Effector memory CD8-positive, alpha-beta T cell (primary cell): ENCODE measurements at regions not wholly inside any gene's neighbourhood (a gene's known extent, or its start where the extent isn't known, plus 50 kb on each side); places are given as distances from the start of the nearest gene placed in this dataset.
A peak's percentile ranks its signal among the peaks of the same experiment; 100 is the strongest.

Source experiments
- ATAC-seq: fragments of 150-1000 bp; cut with Tn5 transposase; replicated peaks from 2 replicates; pipeline ENCODE4 v1.10.0; 2021; ENCODE audit warnings: mild to moderate bottlenecking, moderate library complexity
- DNase-seq, 3 experiments: peaks; one replicate each; pipeline ENCODE4 v3.0.0; 2021
- H3K27ac Mint-ChIP-seq, 2 donors: one replicate each; pipeline ENCODE4 v1.8.0; 2022; ENCODE audit warnings: mild to moderate bottlenecking in 2 of 2, mixed read lengths in 2 of 2, moderate library complexity in 2 of 2
- H3K27me3 Mint-ChIP-seq, 2 donors: one replicate each; pipeline ENCODE4 v1.8.0; 2022; ENCODE audit warnings: mixed read lengths in 2 of 2
- H3K36me3 Mint-ChIP-seq: one replicate; pipeline ENCODE4 v1.8.0; 2022; ENCODE audit warnings: mild to moderate bottlenecking, moderate library complexity, mixed read lengths; ENCODE audit not compliant: insufficient read depth
- H3K4me1 Mint-ChIP-seq, 2 donors: one replicate each; pipeline ENCODE4 v1.8.0; 2022; ENCODE audit warnings: low read depth in 2 of 2, mixed read lengths in 2 of 2
- H3K4me3 Mint-ChIP-seq, 2 donors: one replicate each; pipeline ENCODE4 v1.8.0; 2022; ENCODE audit warnings: mild to moderate bottlenecking in 2 of 2, mixed read lengths in 2 of 2, moderate library complexity in 2 of 2
- H3K9me3 Mint-ChIP-seq, 2 donors: one replicate each; pipeline ENCODE4 v1.8.0; 2022; ENCODE audit warnings: mixed read lengths in 2 of 2

DNA sequence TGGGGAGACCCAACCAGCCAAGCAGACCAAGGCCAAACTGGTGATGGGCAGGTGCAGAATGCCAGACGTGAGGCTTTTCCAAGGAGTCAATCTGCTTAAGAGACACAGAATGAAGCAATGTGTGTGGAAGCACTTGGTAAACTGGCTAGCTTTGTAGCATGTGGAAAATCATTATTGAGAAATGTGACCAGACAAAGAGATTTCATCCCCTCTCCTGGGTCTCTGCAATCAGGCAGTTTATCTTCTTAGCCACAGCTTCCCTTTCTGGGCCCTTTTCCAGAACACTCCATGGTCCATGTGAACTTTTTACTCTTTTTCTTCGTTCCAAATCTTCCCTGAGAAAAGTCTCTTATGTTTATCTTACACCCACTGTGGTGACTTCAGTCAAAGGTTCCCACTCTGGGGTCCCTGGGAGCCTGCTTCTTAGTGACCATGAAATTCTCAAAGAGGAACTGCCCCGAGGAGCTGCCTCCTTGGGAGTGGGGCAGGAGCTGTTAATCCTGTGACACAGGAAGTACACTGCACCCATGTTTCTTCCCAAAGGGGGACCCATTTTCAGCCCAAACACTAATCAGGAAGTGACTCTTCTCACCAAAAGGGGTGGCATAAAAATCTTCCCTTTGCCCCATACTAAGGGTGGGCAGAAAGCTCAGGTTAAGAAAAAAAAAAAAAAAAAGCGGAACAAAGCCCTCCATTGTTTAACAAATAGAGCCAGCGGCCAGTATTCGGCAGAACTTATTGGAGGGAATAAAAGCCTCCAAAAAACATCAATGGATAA lies 346.2 kb upstream of the ASIC2 start:
- H3K27me3 Mint-ChIP-seq, result peaks cover 4 to 10% of the 10 kb centered on the region in 2 donors
- DNase-seq, result no peak
- H3K27ac Mint-ChIP-seq, result no peak overlapping the region
- peaks cover 8% of the 10 kb centered on the region in 2 donors for H3K4me1 Mint-ChIP-seq
- H3K4me3 Mint-ChIP-seq, result no peak overlapping the region
- no peaks in the 10 kb centered on the region for H3K36me3 Mint-ChIP-seq
- H3K9me3 Mint-ChIP-seq, result peaks cover 5 to 20% of the 10 kb centered on the region in 2 donors
- ATAC-seq, result no peak

DNA sequence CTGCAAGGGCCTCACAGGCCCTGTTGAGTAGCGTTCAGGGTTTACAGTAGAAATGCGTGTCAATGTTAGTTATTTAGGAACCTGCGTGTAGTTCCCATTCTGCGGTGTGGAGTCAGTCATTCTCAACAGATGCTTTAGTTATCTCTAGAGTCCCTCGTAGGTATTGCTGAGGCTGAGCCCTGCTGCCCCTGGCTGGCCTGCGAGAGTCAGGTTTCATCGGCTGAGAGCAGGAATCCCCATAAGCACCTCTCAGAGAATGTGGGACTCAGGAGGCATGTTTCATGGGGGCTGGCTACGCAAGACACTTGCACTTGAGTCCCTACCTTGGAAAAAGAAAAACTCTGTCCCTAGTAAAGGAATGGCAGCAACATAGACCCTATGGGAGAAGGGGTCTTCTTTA lies 347.5 kb upstream of the ASIC2 start:
- ATAC-seq (no peak), DNase-seq (no peak)
- peaks cover 2 to 20% of the 10 kb centered on the region in 2 donors for H3K9me3 Mint-ChIP-seq
- no peak overlapping the region for H3K4me3 Mint-ChIP-seq
- H3K27ac Mint-ChIP-seq, result no peak overlapping the region
- H3K36me3 Mint-ChIP-seq, result no peaks in the 10 kb centered on the region
- peaks cover 12 to 20% of the 10 kb centered on the region in 2 donors for H3K27me3 Mint-ChIP-seq
- H3K4me1 Mint-ChIP-seq, result peaks cover 8% of the 10 kb centered on the region in 2 donors

DNA sequence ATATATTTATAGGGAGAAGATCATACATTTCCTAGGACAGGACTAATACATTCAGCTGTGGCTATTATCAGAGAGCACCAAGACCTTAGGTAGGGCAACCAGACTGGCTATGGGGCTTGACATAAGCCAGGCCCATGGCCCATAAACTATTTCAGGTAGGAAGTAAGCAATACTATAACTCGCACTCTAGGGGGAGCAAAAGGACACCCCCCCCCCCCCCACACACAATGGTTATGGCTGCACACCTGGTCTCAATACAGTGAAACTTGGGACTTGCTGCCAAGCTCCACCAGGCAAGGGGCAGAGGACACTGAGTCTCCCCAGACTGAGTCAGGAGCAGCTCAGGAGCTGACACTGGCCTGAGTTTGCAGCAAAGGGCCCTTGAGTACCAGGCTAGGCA lies 348.9 kb upstream of the ASIC2 start:
- Mint-ChIP-seq H3K9me3 (peaks cover 2 to 19% of the 10 kb centered on the region in 2 donors), H3K36me3 (no peaks in the 10 kb centered on the region), H3K27ac (no peak overlapping the region), H3K4me1 (peaks cover 7 to 8% of the 10 kb centered on the region in 2 donors), H3K4me3 (no peak overlapping the region), H3K27me3 (peaks cover 25 to 34% of the 10 kb centered on the region in 2 donors)
- ATAC-seq, result no peak
- DNase-seq, result no peak

DNA sequence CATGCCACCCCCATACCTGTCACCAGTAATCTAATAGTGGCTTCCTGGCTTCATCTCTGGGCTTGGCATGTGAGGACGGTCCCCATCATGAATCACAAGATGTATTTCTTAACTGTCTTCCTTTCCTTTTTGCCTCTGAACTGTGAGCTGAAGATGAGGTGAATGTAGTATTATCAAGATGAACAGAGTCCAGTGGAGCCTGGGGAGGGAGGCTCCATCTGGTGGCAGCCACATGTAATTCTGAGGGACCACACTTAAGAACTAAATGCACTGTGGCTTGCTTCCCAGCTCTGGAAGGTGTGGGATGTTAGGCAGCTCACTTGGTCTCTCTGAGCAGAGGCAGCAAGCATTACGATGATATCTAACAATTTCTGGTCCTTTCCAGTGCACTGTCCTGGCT lies 354.9 kb upstream of the ASIC2 start:
- ATAC-seq (no peak), DNase-seq (no peak)
- Mint-ChIP-seq H3K27ac (no peak overlapping the region), H3K4me1 (no peaks in the 10 kb centered on the region), H3K4me3 (no peak overlapping the region), H3K9me3 (no peaks in the 10 kb centered on the region), H3K27me3 (peaks cover 31 to 55% of the 10 kb centered on the region in 2 donors), H3K36me3 (no peaks in the 10 kb centered on the region)

DNA sequence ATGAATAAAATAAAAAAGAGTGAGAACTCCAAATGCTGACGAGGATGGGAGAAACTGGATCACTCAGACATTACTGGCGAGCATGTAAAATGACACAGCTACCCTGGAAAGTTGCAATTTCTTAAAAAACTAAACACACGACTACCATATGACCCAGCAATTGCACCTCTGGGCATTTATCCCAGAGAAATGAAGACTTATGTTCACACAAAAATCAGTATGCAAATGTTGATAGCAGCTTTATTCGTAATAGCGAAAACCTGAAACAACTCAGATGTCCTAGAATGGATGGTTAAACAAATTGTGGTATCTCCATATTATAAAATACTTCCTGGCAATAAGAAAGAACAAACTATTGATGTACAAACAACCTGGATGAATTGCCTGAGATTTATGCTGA lies 357.2 kb upstream of the ASIC2 start:
- no peak overlapping the region for H3K27ac Mint-ChIP-seq

DNA sequence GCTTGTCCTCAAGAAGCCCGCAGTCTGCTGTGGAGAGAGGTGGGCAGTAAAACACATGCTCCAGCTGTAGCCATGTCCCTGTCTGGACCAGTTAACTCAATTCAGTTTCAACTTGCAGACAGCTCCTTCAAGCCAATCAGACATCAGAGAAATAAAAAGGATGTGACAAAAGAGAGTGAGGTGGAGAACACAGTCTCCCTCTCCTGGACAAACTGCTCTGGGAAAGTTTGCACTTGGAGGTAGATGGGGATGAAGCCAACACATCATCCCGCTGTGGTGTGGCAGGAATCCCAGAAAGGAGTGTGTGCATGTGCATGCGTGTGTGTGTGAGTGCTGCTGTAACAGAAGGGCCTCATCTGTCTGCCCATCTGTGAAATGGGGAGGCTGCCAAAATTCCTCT lies 358.6 kb upstream of the ASIC2 start:
- no peak for DNase-seq

More for the DNA sequence above, 357.2 kb upstream of the ASIC2 start:
- H3K4me3 Mint-ChIP-seq, result no peak overlapping the region
- no peaks in the 10 kb centered on the region for H3K4me1 Mint-ChIP-seq
- H3K27me3 Mint-ChIP-seq, result peaks cover 27 to 56% of the 10 kb centered on the region in 2 donors
- no peaks in the 10 kb centered on the region for H3K9me3 Mint-ChIP-seq
- ATAC-seq (no peak), DNase-seq (no peak)
- H3K36me3 Mint-ChIP-seq, result no peaks in the 10 kb centered on the region

DNA sequence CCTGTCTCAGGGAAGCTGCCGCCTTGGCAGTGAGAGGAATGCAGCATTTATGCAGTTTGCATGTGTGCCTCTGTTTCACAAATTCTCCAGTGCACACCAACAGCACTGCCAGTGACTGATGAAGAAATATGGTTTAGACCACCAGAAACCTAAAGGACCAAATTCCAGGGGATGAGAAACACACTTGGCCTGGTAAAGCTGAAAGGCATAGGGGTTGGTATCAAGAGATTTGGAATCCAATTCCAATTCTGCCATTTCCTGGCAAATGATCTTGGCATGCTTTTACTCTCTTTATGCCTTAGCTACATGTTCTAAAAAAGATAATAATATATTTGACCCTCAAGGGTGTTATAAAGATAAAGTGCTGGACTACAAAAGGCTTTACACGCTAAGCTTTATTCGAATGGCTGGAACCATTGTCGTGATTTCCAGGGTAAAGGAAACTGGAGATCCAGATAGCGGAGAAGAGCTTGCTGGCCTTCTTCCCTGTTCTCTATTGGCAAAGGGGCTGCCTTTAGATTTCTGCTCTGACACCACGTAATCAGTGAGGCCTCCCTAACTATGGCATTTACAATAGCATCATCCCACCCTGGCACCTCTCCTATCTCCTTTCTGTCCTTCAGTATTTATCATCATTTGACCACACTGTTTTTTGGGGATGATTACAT lies 359.8 kb upstream of the ASIC2 start:
- ATAC-seq (no peak), DNase-seq (no peak)
- H3K9me3 Mint-ChIP-seq, result no peaks in the 10 kb centered on the region
- H3K27ac Mint-ChIP-seq, result no peak overlapping the region
- H3K4me3 Mint-ChIP-seq, result no peak overlapping the region
- H3K36me3 Mint-ChIP-seq, result no peaks in the 10 kb centered on the region
- H3K4me1 Mint-ChIP-seq, result no peaks in the 10 kb centered on the region
- H3K27me3 Mint-ChIP-seq, result peaks cover 17 to 46% of the 10 kb centered on the region in 2 donors

More for the DNA sequence above, 358.6 kb upstream of the ASIC2 start:
- ATAC-seq, result no peak
- Mint-ChIP-seq H3K9me3 (no peaks in the 10 kb centered on the region), H3K36me3 (no peaks in the 10 kb centered on the region), H3K4me3 (no peak overlapping the region), H3K27me3 (peaks cover 21 to 49% of the 10 kb centered on the region in 2 donors), H3K27ac (no peak overlapping the region), H3K4me1 (no peaks in the 10 kb centered on the region)

DNA sequence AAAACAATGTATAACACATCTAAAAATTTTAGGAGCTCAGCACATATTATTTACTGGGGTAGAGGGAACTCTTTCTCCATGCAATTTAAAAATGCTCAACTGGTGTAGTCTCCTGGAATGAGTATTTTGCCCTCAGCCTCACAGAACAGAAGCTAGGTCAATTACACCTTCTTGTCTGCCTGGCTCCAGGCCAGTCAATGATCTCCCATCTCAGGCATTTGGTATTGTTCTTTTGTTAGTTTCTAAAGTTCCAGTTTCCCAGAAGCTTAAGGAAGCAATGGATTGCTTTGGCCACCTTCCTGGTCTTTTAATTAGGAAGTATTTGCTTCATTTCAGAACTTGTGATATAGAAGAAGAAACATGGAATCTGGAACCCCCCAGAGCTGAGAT lies 360.3 kb upstream of the ASIC2 start:
- no peaks in the 10 kb centered on the region for H3K9me3 Mint-ChIP-seq
- no peak overlapping the region for H3K4me3 Mint-ChIP-seq
- DNase-seq (no peak), ATAC-seq (no peak)
- H3K27me3 Mint-ChIP-seq, result peaks cover 17 to 46% of the 10 kb centered on the region in 2 donors
- no peaks in the 10 kb centered on the region for H3K36me3 Mint-ChIP-seq
- H3K4me1 Mint-ChIP-seq, result no peaks in the 10 kb centered on the region
- no peak overlapping the region for H3K27ac Mint-ChIP-seq

DNA sequence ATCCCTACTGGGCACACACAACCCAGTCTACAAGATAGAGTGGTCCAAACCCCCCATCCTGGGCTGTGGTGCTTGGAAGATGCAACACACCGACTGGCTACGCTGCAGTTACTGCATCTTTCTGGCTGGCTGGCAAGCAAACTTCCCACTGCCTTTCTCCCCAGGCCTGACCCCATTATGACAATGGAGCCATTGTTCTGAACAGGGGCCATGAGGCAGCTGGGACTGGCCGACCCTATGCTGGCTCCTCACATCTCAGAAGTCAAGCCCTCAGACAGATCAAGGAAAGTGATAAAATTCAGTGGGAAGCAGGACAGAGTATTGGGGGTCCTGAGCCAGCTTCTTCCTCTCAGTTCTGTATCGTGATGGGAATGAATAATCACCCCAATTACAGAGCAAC lies 364.1 kb upstream of the ASIC2 start:
- H3K27me3 Mint-ChIP-seq, result peaks cover 17 to 29% of the 10 kb centered on the region in 2 donors
- H3K4me3 Mint-ChIP-seq, result no peak overlapping the region
- DNase-seq, result no peak
- H3K36me3 Mint-ChIP-seq, result no peaks in the 10 kb centered on the region
- ATAC-seq, result no peak
- H3K27ac Mint-ChIP-seq, result no peak overlapping the region
- H3K9me3 Mint-ChIP-seq, result no peaks in the 10 kb centered on the region
- H3K4me1 Mint-ChIP-seq, result no peaks in the 10 kb centered on the region

DNA sequence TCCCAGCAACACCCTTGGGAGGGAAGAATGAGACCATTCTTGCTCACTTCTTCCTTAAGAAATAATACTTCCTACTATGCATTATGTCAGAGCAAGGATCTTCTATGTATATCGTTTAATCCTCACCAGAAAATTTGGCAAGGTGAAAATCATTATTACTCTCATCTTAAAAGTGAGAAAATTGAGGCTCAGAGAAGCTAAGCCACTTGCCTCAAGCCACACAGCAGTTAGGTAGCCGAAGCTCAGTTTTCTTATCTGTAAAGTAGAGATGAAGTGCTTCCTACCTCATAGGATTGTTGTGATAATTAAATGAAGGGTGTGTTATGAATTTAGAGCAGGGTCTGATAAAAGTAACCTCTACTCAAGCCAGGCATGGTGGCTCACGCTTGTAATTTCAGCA lies 368.9 kb upstream of the ASIC2 start:
- ATAC-seq, result no peak
- Mint-ChIP-seq H3K27me3 (peaks cover 9 to 15% of the 10 kb centered on the region in 2 donors), H3K4me3 (no peak overlapping the region), H3K9me3 (no peaks in the 10 kb centered on the region), H3K27ac (no peak overlapping the region), H3K36me3 (no peaks in the 10 kb centered on the region), H3K4me1 (peaks cover 0 to 3% of the 10 kb centered on the region in 2 donors)
- DNase-seq, result no peak

DNA sequence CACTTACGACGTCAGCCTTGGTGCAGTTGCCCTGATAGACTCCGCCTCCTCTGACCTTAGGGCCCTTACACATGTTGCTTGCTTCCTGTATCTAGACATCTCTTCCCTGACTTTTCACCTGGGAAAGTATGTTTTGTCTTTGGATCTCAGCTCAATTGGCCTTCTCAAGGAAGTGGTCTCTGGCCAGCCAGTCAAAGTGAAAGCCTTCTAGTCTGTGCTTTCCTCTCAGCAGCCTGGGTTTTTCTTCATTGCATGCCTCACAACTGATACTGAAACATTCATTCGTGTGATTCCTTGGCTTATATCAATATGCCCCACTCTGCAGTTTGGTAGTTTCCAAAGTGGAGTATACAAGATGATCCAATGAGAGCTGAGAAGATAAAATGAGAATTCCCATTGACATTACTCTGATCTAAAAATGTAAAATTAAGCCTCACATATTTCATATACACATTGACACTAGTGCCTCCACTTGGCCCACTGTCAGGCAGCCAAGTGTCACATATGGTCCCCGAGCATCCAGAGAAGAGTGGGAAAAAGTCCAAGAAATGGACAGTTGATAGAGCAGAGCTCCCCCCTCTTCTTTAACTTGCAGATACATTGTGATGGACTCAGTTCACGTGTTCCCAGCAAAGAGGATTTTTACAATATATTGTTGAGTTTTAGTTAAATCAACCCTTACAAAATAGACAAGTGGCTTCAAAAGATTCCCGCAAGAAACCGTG lies 371.2 kb upstream of the ASIC2 start:
- no peaks in the 10 kb centered on the region for H3K9me3 Mint-ChIP-seq
- H3K27ac Mint-ChIP-seq, result no peak overlapping the region
- no peak overlapping the region for H3K4me3 Mint-ChIP-seq
- H3K4me1 Mint-ChIP-seq, result peaks cover 6 to 9% of the 10 kb centered on the region in 2 donors
- H3K27me3 Mint-ChIP-seq, result peaks cover 0 to 15% of the 10 kb centered on the region in 2 donors
- DNase-seq (no peak), ATAC-seq (no peak)
- no peaks in the 10 kb centered on the region for H3K36me3 Mint-ChIP-seq

DNA sequence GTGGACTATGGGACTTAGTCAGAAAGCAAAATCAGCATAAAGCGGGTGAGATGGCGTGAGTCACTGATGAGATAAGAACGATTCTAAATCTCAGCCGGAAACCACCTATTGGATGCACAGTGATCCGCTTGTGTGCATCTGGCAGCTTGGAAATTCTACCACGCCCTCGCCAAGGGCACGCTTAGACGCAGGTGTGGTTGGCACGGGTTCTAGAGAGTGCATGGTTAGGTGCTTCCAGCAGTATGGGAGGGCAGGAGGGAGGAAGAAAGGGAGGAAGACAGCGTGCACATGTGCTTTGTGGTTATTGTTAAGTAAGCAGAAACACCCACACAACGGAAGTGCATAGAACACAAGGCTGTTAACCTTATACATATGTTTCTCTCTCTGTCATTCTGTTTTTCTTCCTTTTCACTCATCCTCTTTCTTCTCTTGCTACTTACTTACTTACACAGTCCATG lies 374.0 kb upstream of the ASIC2 start:
- Mint-ChIP-seq H3K4me3 (peak overlapping the region in 1 of 2 donors; percentile 55), H3K4me1 (peaks cover 6 to 9% of the 10 kb centered on the region in 2 donors), H3K9me3 (no peaks in the 10 kb centered on the region), H3K27ac (peak overlapping the region in 1 of 2 donors; percentile 88), H3K36me3 (no peaks in the 10 kb centered on the region), H3K27me3 (peaks cover 0 to 17% of the 10 kb centered on the region in 2 donors)
- DNase-seq (no peak), ATAC-seq (peak; percentile 72)

DNA sequence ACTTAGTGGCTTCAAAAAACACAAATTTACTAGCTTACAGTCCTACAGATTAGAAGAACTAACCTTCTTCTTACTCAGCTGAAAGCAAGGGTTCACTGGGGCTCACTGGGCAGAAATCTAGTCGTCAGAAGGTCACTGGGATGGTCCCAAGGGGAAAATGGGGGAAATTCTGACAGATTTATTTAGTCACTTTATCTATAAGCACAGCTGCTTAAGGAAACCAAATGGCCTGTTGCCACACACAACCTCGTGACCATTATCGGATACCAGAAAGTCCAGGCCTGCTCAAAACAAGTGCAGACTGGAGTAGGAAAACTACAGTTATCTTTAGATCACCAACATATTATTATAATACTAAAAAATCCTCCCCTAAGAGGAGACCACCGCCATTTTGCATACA lies 374.6 kb upstream of the ASIC2 start:
- peaks cover 6 to 9% of the 10 kb centered on the region in 2 donors for H3K4me1 Mint-ChIP-seq
- peaks cover 4 to 20% of the 10 kb centered on the region in 2 donors for H3K27me3 Mint-ChIP-seq
- no peaks in the 10 kb centered on the region for H3K9me3 Mint-ChIP-seq
- no peaks in the 10 kb centered on the region for H3K36me3 Mint-ChIP-seq
- DNase-seq, result no peak
- peak overlapping the region in 1 of 2 donors; percentile 88 for H3K27ac Mint-ChIP-seq
- H3K4me3 Mint-ChIP-seq, result no peak overlapping the region
- ATAC-seq, result no peak
